MM.1S (cell line): ENCODE measurements at regions not wholly inside any gene's neighbourhood (a gene's known extent, or its start where the extent isn't known, plus 50 kb on each side); places are given as distances from the start of the nearest gene placed in this dataset.

ENCODE experiments used
- DNase-seq: peaks from one replicate; pipeline ENCODE4 v3.0.0-alpha.2; 2015
- H2AFZ ChIP-seq: fragments of 300-600 bp; sonication (generic); 2 replicates; pipeline ENCODE4 v1.6.0; 2016; ENCODE audit warnings: antibody characterized with exemption, low read length
- H3F3A ChIP-seq: fragments of 300-600 bp; sonication (generic); 2 replicates; pipeline ENCODE4 v1.6.1; 2016; ENCODE audit warnings: mild to moderate bottlenecking, antibody characterized with exemption, low read length, moderate library complexity, mixed read lengths; ENCODE audit not compliant: insufficient read depth
- H3K27ac ChIP-seq: fragments of 300-600 bp; sonication (generic); 2 replicates; pipeline ENCODE4 v1.5.1; 2016; ENCODE audit warnings: mild to moderate bottlenecking, low read length
- H3K27me3 ChIP-seq: fragments of 300-600 bp; sonication (generic); replicated peaks from 2 replicates; pipeline ENCODE4 v1.6.0; 2016; ENCODE audit warnings: low read length; ENCODE audit not compliant: insufficient read depth
- H3K36me3 ChIP-seq: fragments of 300-600 bp; sonication (generic); replicated peaks from 2 replicates; pipeline ENCODE4 v1.6.1; 2016; ENCODE audit warnings: mild to moderate bottlenecking, low read length, mixed read lengths; ENCODE audit not compliant: insufficient read depth
- H3K4me1 ChIP-seq: fragments of 300-600 bp; sonication (generic); 2 replicates; pipeline ENCODE4 v1.6.1; 2016; ENCODE audit warnings: low read length, mixed read lengths
- H3K4me2 ChIP-seq: fragments of 300-600 bp; sonication (generic); 2 replicates; pipeline ENCODE4 v1.6.0; 2016; ENCODE audit warnings: low read depth, low read length
- H3K4me3 ChIP-seq: fragments of 300-600 bp; sonication (generic); 2 replicates; pipeline ENCODE4 v1.5.1; 2016; ENCODE audit warnings: low read length, mixed read lengths
- H3K79me2 ChIP-seq: fragments of 300-600 bp; sonication (generic); 2 replicates; pipeline ENCODE4 v1.6.1; 2016; ENCODE audit warnings: mixed run types, low read length, mixed read lengths
- H3K9ac ChIP-seq: fragments of 300-600 bp; sonication (generic); 2 replicates; pipeline ENCODE4 v1.6.1; 2016; ENCODE audit warnings: low read length, mixed read lengths
- H3K9me2 ChIP-seq: fragments of 300-600 bp; sonication (generic); replicated peaks from 2 replicates; pipeline ENCODE4 v1.6.1; 2016; ENCODE audit warnings: mild to moderate bottlenecking, low read length, mixed read lengths; ENCODE audit not compliant: insufficient read depth
- H3K9me3 ChIP-seq: fragments of 300-600 bp; sonication (generic); replicated peaks from 2 replicates; pipeline ENCODE4 v1.6.1; 2016; ENCODE audit warnings: mild to moderate bottlenecking, low read length, mixed read lengths; ENCODE audit not compliant: insufficient read depth
- H4K20me1 ChIP-seq: fragments of 300-600 bp; sonication (generic); 2 replicates; pipeline ENCODE4 v1.6.1; 2016; ENCODE audit warnings: mild to moderate bottlenecking, low read length, moderate library complexity, mixed read lengths; ENCODE audit not compliant: insufficient read depth
- EZH2 ChIP-seq: fragments of 300-600 bp; sonication (generic); optimal IDR thresholded peaks from 2 replicates; pipeline ENCODE3; 2017; ENCODE audit warnings: low read depth, mild to moderate bottlenecking, antibody characterized with exemption, low read length, mixed read lengths
- EZH2phosphoT487 ChIP-seq: fragments of 300-600 bp; sonication (generic); IDR thresholded peaks from 2 replicates; pipeline ENCODE4 v1.6.1; 2018; ENCODE audit warnings: antibody characterized with exemption, low read length
- TF ChIP-seq, protein P1 (sequence below): fragments of 300-600 bp; sonication (generic); IDR thresholded peaks from 2 replicates; pipeline ENCODE4 v1.5.1; 2016; ENCODE audit warnings: antibody characterized with exemption, low read length, mixed read lengths

DNA sequence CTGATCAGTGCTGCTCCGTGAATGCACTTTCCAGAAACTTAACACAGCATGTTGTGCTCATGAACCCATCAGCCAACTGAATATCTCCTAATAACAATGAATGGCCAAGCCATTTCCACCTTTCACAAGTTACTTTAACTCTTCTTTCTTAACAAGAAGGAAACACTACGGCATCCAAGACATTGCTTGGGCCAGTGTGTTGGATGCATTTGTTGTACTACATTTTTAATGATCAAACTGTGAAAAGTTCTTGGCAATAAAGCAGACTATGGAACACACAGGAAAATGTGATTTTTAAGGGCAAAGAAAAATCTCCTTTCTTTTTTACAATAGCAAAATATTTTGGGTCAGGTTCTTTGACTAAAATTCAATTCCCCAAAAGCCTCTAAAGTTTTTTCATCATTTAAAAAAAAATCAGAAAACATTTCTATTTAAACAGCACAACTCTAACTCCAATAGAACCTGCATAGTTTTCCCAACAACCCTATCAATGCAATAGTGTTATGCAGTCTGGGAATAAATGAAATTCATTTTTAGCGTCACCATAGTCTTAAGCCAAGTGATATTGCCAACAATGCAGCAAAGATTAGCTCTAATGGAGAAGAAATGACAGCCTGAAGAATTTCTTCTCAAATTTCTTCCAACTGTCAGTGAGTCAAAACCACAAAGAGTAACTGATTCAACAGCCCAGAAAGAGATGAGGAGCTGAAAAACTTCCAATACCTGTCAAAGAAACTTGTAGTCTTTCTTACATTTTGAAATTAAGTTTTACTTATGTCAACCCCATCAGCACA is 50.7 kb upstream of the PTPRR start:
- no peaks in the 10 kb centered on the region for H3K9me2 ChIP-seq
- H3K4me2 ChIP-seq: no peak overlapping the region
- no peak overlapping the region for H3K4me3 ChIP-seq
- no peak for DNase-seq
- H3K4me1 ChIP-seq: no peaks in the 10 kb centered on the region
- no peak overlapping the region for H3K9ac ChIP-seq
- no peaks in the 10 kb centered on the region for H3F3A ChIP-seq
- no peak for TF ChIP-seq EZH2phosphoT487
- no peak for TF ChIP-seq EZH2
- TF ChIP-seq, protein P1, sequence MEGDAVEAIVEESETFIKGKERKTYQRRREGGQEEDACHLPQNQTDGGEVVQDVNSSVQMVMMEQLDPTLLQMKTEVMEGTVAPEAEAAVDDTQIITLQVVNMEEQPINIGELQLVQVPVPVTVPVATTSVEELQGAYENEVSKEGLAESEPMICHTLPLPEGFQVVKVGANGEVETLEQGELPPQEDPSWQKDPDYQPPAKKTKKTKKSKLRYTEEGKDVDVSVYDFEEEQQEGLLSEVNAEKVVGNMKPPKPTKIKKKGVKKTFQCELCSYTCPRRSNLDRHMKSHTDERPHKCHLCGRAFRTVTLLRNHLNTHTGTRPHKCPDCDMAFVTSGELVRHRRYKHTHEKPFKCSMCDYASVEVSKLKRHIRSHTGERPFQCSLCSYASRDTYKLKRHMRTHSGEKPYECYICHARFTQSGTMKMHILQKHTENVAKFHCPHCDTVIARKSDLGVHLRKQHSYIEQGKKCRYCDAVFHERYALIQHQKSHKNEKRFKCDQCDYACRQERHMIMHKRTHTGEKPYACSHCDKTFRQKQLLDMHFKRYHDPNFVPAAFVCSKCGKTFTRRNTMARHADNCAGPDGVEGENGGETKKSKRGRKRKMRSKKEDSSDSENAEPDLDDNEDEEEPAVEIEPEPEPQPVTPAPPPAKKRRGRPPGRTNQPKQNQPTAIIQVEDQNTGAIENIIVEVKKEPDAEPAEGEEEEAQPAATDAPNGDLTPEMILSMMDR: no peak
- no peaks in the 10 kb centered on the region for H3K9me3 ChIP-seq
- no peaks in the 10 kb centered on the region for H4K20me1 ChIP-seq
- no peak overlapping the region for H3K27ac ChIP-seq
- no peaks in the 10 kb centered on the region for H3K79me2 ChIP-seq
- no peaks in the 10 kb centered on the region for H3K36me3 ChIP-seq
- H3K27me3 ChIP-seq: no peaks in the 10 kb centered on the region
- no peak overlapping the region for H2AFZ ChIP-seq
